GM19397 (cell line): ENCODE measurements at regions not wholly inside any gene's neighbourhood (a gene's known extent, or its start where the extent isn't known, plus 50 kb on each side); places are given as distances from the start of the nearest gene placed in this dataset.

Source experiments
- ATAC-seq: cut with Tn5 transposase; IDR thresholded peaks from one replicate; pipeline ENCODE4 v1.9.1; 2021; ENCODE audit warnings: mild to moderate bottlenecking, moderate library complexity; ENCODE audit not compliant: unreplicated experiment

- no peak for ATAC-seq
These were observed 219.6 kb upstream of the SESN3 start for GRCh38 chr11:95450547-95451123.

GRCh38 chr11:95445746-95446333, 214.8 kb upstream of the SESN3 start:
- ATAC-seq: no peak

GRCh38 chr11:95444309-95445241, 213.6 kb upstream of the SESN3 start:
- ATAC-seq: no peak

GRCh38 chr11:95443386-95443785, 212.4 kb upstream of the SESN3 start:
- ATAC-seq: peak; percentile 80

GRCh38 chr11:95442531-95443050, 211.6 kb upstream of the SESN3 start:
- no peak for ATAC-seq

- no peak for ATAC-seq
These were observed 204.8 kb upstream of the SESN3 start for GRCh38 chr11:95435628-95436353.

- ATAC-seq: no peak
These were observed 204.2 kb upstream of the SESN3 start for GRCh38 chr11:95435192-95435591.

- no peak for ATAC-seq
These were observed 203.6 kb upstream of the SESN3 start for GRCh38 chr11:95434489-95435057.

GRCh38 chr11:95434009-95434408, 203.0 kb upstream of the SESN3 start:
- no peak for ATAC-seq

GRCh38 chr11:95432714-95433503, 201.9 kb upstream of the SESN3 start:
- no peak for ATAC-seq

- ATAC-seq: no peak
These were observed 198.4 kb upstream of the SESN3 start for GRCh38 chr11:95429376-95429907.

GRCh38 chr11:95426823-95427462, 195.9 kb upstream of the SESN3 start:
- no peak for ATAC-seq

- no peak for ATAC-seq
These were observed 188.9 kb upstream of the SESN3 start for GRCh38 chr11:95419915-95420314.

GRCh38 chr11:95418916-95419315, 187.9 kb upstream of the SESN3 start:
- no peak for ATAC-seq

GRCh38 chr11:95417832-95418231, 186.8 kb upstream of the SESN3 start:
- no peak for ATAC-seq

GRCh38 chr11:95415837-95416304, 184.9 kb upstream of the SESN3 start:
- ATAC-seq: no peak

- no peak for ATAC-seq
These were observed 183.2 kb upstream of the SESN3 start for GRCh38 chr11:95414217-95414616.

- ATAC-seq: no peak
These were observed 182.8 kb upstream of the SESN3 start for GRCh38 chr11:95413761-95414160.

GRCh38 chr11:95413021-95413420, 182.0 kb upstream of the SESN3 start:
- ATAC-seq: no peak
